Lower leg skin (tissue), 4 donors: ENCODE measurements at regions not wholly inside any gene's neighbourhood (a gene's known extent, or its start where the extent isn't known, plus 50 kb on each side); places are given as distances from the start of the nearest gene placed in this dataset.
A peak's percentile ranks its signal among the peaks of the same experiment; 100 is the strongest.

ENCODE experiments used
- DNase-seq, 2 donors: peaks; one replicate each; pipeline ENCODE4 v3.0.0-alpha.2; 2019; ENCODE audit warnings: low spot score in 2 of 2
- H3K4me3 ChIP-seq: fragments of 200-600 bp; sonication (generic); 2 replicates; pipeline ENCODE4 v1.5.1; 2017; ENCODE audit warnings: mild to moderate bottlenecking, low read depth; ENCODE audit not compliant: poor library complexity, severe bottlenecking
- CTCF ChIP-seq, 3 donors: fragments of 450-650 bp; IDR thresholded peaks; one replicate each; pipeline ENCODE4 v1.5.1; 2016; ENCODE audit warnings: antibody characterized with exemption in 3 of 3, mild to moderate bottlenecking in 3 of 3, moderate library complexity in 2 of 3
- POLR2A ChIP-seq, 2 donors: fragments of 450-650 bp; IDR thresholded peaks; one replicate each; pipeline ENCODE4 v1.6.1; 2016 to 2017; ENCODE audit warnings: antibody characterized with exemption in 2 of 2, mild to moderate bottlenecking in 1 of 2, moderate library complexity in 1 of 2
- WGBS, 2 donors: methylation state at CpG; one replicate each; pipeline ENCODE4 v1.1.5; 2018; 5-methylcytosine and 5-hydroxymethylcytosine counted together
- intact Hi-C: fragments of 100-400 bp; cut with DNase I; formaldehyde crosslinking; loops from one replicate; pipeline ENCODE4 v1.15.0; 2023; ENCODE audit warnings: low total_unique reads

- WGBS, 2 donors, result 43 to 56% methylated on average over 12 of the region's 12 CpGs
- intact Hi-C loops, result no loop called here
- DNase-seq, result no peak
- TF ChIP-seq CTCF (IDR thresholded peaks at IDR 0.05) (no peak), POLR2A (IDR thresholded peaks at IDR 0.05) (no peak)
- H3K4me3 ChIP-seq, result no peak overlapping the region
These were observed 58.7 kb upstream of the PFKP start for GRCh38 chr10:3008518-3009195.

GRCh38 chr10:3006607-3007006 is 60.7 kb upstream of the PFKP start:
- DNase-seq, result no peak
- intact Hi-C loops, result no loop called here
- no peak overlapping the region for H3K4me3 ChIP-seq
- TF ChIP-seq CTCF (IDR thresholded peaks at IDR 0.05), result no peak
- TF ChIP-seq POLR2A (IDR thresholded peaks at IDR 0.05), result no peak
- WGBS, 2 donors, result 94 to 100% methylated on average over 1 of the region's 1 CpG

GRCh38 chr10:3006093-3006492 is 61.3 kb upstream of the PFKP start:
- WGBS, 2 donors, result 55 to 59% methylated on average over 3 of the region's 3 CpGs
- TF ChIP-seq CTCF (IDR thresholded peaks at IDR 0.05), result no peak
- no peak for TF ChIP-seq POLR2A (IDR thresholded peaks at IDR 0.05)
- DNase-seq, result no peak
- intact Hi-C loops, result no loop called here
- no peak overlapping the region for H3K4me3 ChIP-seq

GRCh38 chr10:3002304-3002703 is 65.0 kb upstream of the PFKP start:
- intact Hi-C loops, result no loop called here
- no peak overlapping the region for H3K4me3 ChIP-seq
- TF ChIP-seq POLR2A (IDR thresholded peaks at IDR 0.05), result no peak
- TF ChIP-seq CTCF (IDR thresholded peaks at IDR 0.05), result no peak
- no peak for DNase-seq
- WGBS, 2 donors, result 87 to 92% methylated on average over 2 of the region's 2 CpGs

GRCh38 chr10:3000048-3000447 is 67.3 kb upstream of the PFKP start:
- intact Hi-C loops, result no loop called here
- WGBS, 2 donors, result 38 to 44% methylated on average over 2 of the region's 2 CpGs
- peak in 1 of 2 donors; percentile 5 for DNase-seq
- H3K4me3 ChIP-seq, result no peak overlapping the region
- TF ChIP-seq CTCF (IDR thresholded peaks at IDR 0.05) (no peak), POLR2A (IDR thresholded peaks at IDR 0.05) (no peak)
